ENCODE measurements at regions not wholly inside any gene's neighbourhood (a gene's known extent, or its start where the extent isn't known, plus 50 kb on each side); places are given as distances from the start of the nearest gene placed in this dataset.

DNA sequence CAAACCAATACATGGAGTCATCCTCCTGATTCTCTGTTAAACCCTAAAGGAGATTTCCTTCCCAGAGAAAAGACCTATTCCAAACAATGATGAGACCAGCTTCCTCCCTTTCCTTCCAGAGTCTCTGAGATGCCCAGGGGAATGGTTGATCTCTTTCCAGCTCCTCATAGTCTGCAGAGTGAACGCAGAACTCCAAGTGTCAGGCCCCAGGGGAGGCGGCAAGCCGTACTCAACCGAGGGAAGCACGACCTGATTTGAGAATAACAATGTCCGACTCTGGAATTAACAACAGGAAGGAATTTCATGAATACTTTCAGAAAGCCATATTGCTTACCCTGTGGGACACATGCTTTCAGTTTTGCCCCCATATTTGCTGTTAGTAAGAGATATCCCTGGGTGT, 241.7 kb upstream of the GLI3 start:
- TF ChIP-seq HDGF (IDR thresholded peaks at IDR 0.05; ENCODE audit: borderline replicate concordance) (no peak), FOXK2 (IDR thresholded peaks at IDR 0.05) (no peak), BHLHE40 (IDR thresholded peaks at IDR 0.05; ENCODE audit: borderline replicate concordance) (no peak), SUZ12 (IDR thresholded peaks at IDR 0.05) (no peak), ELF4 (IDR thresholded peaks at IDR 0.05) (no peak), NFRKB (IDR thresholded peaks at IDR 0.05) (no peak), TARDBP (IDR thresholded peaks at IDR 0.05) (no peak), L3MBTL2 (conservative IDR thresholded peaks at IDR 0.05) (no peak), FOXA1 (IDR thresholded peaks at IDR 0.05) (no peak), FOXM1 (IDR thresholded peaks at IDR 0.05; ENCODE audit: borderline replicate concordance) (no peak), SP1 (IDR thresholded peaks at IDR 0.05) (no peak), ZNF384 (IDR thresholded peaks at IDR 0.05) (no peak), ARNT (IDR thresholded peaks at IDR 0.05) (no peak)

Measured in HEK293T (cell line).